HCT116 (cell line): ENCODE measurements at regions not wholly inside any gene's neighbourhood (a gene's known extent, or its start where the extent isn't known, plus 50 kb on each side); places are given as distances from the start of the nearest gene placed in this dataset.

Experiments
- CTCF ChIP-seq, 3 experiments: fragments of 200-600 bp in 1 of 3; sonication (generic) in 1 of 3; IDR thresholded peaks in 2 of 3; conservative IDR thresholded peaks in 1 of 3; 2 replicates each; pipeline ENCODE4 v1.5.1; 2012 to 2017; ENCODE audit warnings: low read depth in 2 of 3, low read length in 2 of 3, antibody characterized with exemption in 1 of 3, borderline replicate concordance in 1 of 3, control low read depth in 1 of 3, mild to moderate bottlenecking in 1 of 3, mixed read lengths in 1 of 3, mixed run types in 1 of 3, moderate library complexity in 1 of 3; ENCODE audit not compliant: insufficient read depth in 1 of 3
- EZH2 ChIP-seq: fragments of 200-600 bp; sonication (generic); IDR thresholded peaks from 2 replicates; pipeline ENCODE4 v1.6.1; 2017; ENCODE audit warnings: antibody characterized with exemption, mixed run types
- JUND ChIP-seq: IDR thresholded peaks from 2 replicates; pipeline ENCODE4 v1.6.1; 2012
- MAX ChIP-seq: IDR thresholded peaks from 2 replicates; pipeline ENCODE4 v1.6.1; 2012

GRCh38 chr5:3996707-3997336 is 401.2 kb downstream of the IRX1 start:
- TF ChIP-seq EZH2 (no peak), CTCF (IDR thresholded peaks at IDR 0.05 in 2 of 3, conservative IDR thresholded peaks at IDR 0.05 in 1 of 3; ENCODE audit: borderline replicate concordance in 1 of 3, insufficient read depth in 1 of 3, low read depth in 2 of 3, low read length in 2 of 3) (no peak), JUND (no peak), MAX (no peak)
